RWPE1 (cell line): ENCODE measurements at regions not wholly inside any gene's neighbourhood (a gene's known extent, or its start where the extent isn't known, plus 50 kb on each side); places are given as distances from the start of the nearest gene placed in this dataset.

Experiments used
- CTCF ChIA-PET: fragments of 350-600 bp; sonication (Branson Sonifier 250); formaldehyde crosslinking; extraction: SDS; loops from one replicate; lab custom pipeline; 2021; lab: Yijun Ruan, JAX
- POLR2A ChIA-PET: fragments of 400-600 bp; formaldehyde crosslinking; extraction: SDS; loops from one replicate; lab custom pipeline; 2020; ENCODE audit warnings: antibody characterized with exemption; ENCODE audit not compliant: low non-redundant PET; lab: Yijun Ruan, JAX
- DNase-seq: peaks from one replicate; pipeline ENCODE4 v3.0.0; 2012; ENCODE audit warnings: low spot score
- H3K27ac ChIP-seq: fragments of 450-650 bp; 2 replicates; pipeline ENCODE4 v1.5.1; 2017
- TF ChIP-seq, protein P1 (sequence below): fragments of 450-650 bp; conservative IDR thresholded peaks from 2 replicates; pipeline ENCODE4 v1.5.1; 2017; ENCODE audit warnings: low read depth, mild to moderate bottlenecking

DNA sequence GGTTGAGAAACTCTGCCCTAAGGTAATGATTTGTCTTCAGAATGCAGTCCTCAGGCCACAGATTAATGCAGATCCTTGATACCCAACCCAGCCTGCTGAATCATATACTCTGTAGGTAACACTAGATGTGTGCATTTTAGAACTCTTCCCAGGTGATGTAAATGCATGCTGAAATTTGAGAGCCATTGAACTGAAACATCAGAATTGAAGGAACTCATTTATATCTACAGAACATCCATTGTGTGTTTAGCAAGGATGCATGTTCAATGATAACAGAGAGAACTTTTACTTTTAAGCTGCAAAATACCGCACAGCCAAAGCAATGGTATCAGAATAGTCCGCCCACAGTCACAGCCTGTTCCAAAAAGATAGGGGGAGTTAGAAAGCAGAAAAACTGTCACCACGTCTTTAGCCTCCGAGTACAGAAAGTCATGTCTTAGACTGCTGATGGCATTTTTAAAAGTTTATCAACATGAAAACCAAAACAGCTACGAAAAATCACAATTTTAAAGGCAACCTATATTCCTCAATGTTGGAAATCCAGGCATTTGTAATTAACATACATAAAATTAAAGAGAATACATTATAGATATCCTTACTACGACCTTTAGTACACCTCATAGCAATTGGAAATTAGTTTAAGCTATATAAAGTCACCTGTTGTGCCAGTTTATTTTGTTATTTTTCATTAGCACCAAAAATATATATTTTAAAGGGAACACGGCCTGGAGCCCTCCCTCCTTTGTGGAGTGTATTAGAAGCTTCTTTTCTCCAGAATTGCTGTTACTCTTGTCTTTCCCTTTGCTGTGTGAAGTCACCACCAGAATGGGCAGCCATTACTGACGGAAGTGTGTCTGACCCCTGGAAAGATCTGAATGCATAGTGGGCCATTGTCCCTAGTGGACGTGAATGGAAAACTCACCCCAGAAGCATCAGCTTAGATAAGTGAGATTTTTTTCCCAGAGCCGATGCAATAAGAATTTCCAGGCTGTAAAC, 65.8 kb upstream of the PRKAR2B start:
- no peak for DNase-seq
- no peak overlapping the region for H3K27ac ChIP-seq
- TF ChIP-seq, protein P1, sequence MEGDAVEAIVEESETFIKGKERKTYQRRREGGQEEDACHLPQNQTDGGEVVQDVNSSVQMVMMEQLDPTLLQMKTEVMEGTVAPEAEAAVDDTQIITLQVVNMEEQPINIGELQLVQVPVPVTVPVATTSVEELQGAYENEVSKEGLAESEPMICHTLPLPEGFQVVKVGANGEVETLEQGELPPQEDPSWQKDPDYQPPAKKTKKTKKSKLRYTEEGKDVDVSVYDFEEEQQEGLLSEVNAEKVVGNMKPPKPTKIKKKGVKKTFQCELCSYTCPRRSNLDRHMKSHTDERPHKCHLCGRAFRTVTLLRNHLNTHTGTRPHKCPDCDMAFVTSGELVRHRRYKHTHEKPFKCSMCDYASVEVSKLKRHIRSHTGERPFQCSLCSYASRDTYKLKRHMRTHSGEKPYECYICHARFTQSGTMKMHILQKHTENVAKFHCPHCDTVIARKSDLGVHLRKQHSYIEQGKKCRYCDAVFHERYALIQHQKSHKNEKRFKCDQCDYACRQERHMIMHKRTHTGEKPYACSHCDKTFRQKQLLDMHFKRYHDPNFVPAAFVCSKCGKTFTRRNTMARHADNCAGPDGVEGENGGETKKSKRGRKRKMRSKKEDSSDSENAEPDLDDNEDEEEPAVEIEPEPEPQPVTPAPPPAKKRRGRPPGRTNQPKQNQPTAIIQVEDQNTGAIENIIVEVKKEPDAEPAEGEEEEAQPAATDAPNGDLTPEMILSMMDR = no peak
- ChIA-PET CTCF (interaction anchor here (0.7 kb wide), 1 partner anchor 143 kb away, joined by 4 read pairs; no protein-coding TSS in a partner anchor), POLR2A (no interaction called here)

DNA sequence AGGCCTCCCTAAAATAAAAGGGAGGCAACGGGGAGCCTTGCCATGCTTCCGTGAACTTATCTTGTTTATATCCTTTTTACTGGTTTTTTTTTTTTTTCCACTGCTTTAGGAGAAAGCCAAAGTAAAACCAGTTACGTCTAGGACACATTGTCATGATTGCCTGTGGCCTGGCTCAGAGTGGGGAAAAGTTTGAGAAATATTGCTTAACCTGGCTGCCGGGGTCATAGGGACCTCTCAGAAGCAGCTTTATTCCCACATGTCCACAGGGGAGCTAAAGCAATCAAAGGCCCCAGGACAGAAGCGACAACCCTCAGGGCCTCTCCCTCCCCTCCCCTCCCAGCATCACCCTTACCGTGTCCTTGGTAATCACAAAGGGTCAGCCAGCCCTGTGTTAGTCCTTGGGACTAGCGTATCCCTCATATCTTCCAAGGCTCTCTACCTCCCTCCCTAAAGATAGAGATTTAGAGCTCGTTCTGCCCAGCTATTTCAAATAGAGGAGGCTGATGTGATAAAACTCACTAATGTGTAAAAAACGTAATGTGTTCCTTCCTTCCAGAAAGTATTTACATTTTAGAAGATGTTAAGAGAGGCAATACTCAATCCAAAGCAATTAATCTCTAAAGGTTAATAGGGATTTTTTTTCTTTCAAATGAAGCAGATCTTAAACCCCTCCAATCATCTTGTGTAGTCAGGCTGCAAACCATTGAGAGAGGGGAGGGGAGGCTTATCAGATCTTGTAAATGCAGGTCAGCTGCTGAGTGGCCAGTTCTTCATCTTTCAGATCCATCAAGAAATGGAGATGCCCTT, 64.8 kb upstream of the PRKAR2B start:
- CTCF ChIA-PET = no interaction called here
- POLR2A ChIA-PET = no interaction called here
- H3K27ac ChIP-seq = no peak overlapping the region
- no peak for DNase-seq
- TF ChIP-seq, protein P1 = no peak

DNA sequence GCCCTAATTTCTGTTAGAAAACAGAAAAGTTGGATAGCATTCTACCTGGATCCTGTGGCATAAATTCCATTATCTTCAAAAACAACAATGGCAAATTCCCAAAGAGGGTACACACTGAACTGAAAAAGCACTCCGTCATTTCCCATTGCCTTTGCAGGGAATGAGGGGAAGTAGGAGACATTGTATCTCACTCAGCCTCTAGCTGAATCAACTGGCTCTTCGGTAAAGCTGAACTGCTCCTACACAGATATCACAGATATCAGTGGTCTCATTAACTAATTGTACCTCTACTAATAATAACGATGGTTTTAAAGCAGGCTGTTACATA, 64.2 kb upstream of the PRKAR2B start:
- CTCF ChIA-PET = no interaction called here

DNA sequence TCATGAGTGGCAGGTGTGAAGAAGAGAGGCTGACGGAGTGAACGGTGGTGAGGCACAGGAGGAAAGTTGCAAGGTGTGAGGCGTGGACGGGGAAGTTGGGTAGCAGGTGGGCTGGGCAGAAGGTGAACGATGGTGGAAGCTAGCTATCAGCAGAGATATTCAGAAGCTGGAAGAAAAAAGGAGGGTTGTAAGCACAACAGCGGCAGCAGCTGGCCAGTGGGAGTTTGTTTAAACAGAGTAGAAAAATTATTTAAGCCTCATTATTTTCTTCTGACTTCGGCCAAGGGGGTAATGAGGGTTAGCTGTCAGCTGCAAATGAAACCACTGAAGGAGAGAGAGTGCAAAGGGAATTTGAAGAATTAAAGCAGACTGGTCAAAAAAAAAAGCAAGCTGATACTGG, 62.1 kb upstream of the PRKAR2B start:
- H3K27ac ChIP-seq = no peak overlapping the region
- POLR2A ChIA-PET = interaction anchor here (0.6 kb wide), 1 partner anchor 662 kb away, joined by 3 read pairs; no protein-coding TSS in a partner anchor
- TF ChIP-seq, protein P1 = no peak
- DNase-seq = no peak
- CTCF ChIA-PET = no interaction called here

More for the DNA sequence above, 64.2 kb upstream of the PRKAR2B start:
- TF ChIP-seq, protein P1 = no peak
- POLR2A ChIA-PET = no interaction called here
- no peak overlapping the region for H3K27ac ChIP-seq
- no peak for DNase-seq

DNA sequence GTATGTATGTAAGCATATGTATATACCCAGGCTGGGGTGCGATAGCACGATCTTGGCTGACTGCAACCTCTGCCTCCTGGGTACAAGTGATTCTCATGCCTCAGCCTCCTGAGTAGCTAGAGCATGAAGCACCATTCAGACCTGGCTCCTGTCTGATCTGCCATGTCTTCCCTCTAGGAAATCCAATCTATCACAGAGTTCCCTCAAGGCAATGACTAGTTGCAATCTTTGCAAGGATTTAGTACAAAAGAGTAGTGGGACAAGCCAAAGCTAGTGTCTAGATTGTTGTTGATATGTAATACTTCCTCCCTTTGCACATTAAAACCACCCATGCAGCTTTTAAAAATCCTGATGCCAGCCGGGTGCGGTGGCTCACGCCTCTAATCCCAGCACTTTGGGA, 60.5 kb upstream of the PRKAR2B start:
- H3K27ac ChIP-seq = no peak overlapping the region
- TF ChIP-seq, protein P1 = no peak
- ChIA-PET POLR2A (no interaction called here), CTCF (no interaction called here)
- DNase-seq = no peak

DNA sequence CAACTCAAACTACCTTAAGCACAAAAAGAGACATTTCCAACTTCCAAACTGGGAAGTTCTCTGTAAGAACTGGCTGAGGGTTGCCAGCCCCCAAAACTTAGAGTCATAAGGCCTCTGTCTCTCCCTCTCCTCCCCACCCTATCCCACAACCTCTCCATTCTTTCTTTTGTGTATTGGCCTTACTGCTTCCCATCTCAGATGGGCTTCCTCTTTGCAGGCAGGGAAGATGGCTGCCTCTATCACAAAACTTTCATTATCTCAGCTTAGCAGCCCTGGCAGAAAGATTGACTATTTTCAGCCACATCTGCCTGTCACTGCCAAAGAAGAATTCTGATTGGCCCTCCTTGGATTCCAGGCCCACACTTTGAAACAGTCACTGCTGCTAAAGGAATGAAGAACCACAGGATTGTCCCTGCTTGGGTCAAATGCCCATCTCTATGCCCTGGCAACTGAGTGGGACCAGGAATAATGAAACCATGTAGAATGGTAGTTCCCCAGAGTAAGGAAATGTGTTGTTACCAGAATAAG, 58.0 kb upstream of the PRKAR2B start:
- ChIA-PET POLR2A (no interaction called here), CTCF (no interaction called here)
- TF ChIP-seq, protein P1 = no peak
- no peak overlapping the region for H3K27ac ChIP-seq
- no peak for DNase-seq
